Umbilical cord (tissue), 1 donor: ENCODE measurements at regions not wholly inside any gene's neighbourhood (a gene's known extent, or its start where the extent isn't known, plus 50 kb on each side); places are given as distances from the start of the nearest gene placed in this dataset.

Source experiments
- DNase-seq: peaks from one replicate; pipeline ENCODE4 v3.0.0-alpha.2; 2015; ENCODE audit warnings: low spot score

DNA sequence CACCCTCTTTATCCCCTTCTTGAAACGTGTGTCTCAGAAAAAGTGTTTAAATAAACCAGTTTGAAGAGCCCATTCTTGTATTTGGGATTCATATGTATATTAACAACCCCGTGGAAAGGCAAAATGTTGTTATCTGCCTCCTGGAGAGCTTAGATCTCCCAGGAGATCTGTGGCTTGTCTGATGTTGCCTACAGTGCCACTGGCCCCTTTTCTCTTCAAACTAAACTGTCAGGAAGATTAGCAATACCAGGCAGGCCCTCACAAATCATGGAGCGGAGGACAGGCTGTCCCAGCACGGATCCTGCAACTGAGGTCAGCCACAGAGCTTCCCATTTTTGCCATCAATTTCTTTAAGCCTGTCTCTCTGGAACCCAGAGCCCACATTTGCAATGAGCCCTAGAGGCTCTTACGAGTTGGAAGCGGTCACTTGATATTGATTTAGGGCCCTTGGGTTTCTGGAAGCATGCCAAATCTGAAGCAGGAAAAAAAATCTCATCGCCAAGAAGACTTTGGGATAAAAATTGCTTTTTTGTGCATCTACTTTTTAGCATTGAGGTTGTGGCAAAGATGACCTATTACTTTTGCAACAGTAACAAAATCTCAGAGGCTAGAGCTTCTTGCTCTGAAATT lies 234.1 kb downstream of the OPA1 start:
- no peak for DNase-seq

DNA sequence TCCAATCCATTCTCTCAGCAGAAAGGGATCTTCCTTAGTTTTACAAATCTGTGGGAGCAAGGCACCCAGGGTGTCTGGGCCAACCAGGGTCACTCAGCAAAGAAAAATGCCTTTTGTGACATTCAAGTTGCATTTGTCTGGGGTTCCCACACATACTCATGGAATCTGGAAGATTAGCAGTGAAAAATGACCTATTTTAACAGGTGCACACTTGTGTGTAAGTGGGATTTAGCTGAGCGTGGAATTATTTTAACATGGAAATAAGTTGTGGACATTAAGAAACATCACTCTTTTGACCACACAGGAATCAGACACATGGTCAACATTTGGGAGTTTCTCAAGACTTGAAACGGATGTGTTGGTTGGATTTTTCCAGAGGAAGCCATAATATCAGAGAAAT lies 234.9 kb downstream of the OPA1 start:
- DNase-seq, result no peak

DNA sequence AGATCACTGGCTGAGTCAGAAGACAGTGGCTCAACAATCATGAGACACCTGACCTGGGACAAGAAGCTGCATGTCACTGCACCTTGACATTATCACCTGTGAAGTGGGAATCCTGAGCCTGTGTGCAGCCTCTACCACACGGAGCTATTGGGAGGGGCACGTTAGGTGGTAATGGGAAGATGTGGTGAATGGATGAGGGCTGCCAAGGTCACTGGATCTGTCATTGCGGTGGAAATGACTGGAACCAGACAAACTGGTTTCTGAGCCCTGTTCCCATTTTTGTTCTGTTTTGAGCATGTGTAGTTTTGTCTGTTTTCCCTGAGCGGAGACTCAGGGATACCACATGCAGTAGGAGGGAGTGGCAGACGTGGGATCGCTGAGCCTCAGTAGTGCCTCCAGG lies 235.5 kb downstream of the OPA1 start:
- DNase-seq, result no peak

DNA sequence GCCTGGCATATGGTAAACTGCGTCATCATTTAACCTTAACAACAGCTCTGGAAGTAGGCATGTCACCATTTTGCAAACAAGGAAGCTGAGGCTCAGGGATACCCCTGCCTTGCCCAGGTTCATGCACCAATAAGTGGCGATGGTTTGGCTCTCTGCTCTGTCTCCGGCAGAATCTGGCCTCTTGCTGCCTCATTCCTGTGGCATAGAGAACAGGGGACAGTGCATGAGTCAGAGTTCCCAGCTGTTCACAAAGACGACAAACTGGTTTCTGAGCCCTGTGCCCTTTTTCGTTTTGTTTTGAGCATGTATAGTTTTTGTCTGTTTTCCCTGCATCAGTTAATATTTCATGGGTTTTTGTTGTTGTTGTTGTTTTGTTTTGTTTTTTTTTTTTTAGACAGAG lies 236.8 kb downstream of the OPA1 start:
- DNase-seq, result peak; percentile 61

DNA sequence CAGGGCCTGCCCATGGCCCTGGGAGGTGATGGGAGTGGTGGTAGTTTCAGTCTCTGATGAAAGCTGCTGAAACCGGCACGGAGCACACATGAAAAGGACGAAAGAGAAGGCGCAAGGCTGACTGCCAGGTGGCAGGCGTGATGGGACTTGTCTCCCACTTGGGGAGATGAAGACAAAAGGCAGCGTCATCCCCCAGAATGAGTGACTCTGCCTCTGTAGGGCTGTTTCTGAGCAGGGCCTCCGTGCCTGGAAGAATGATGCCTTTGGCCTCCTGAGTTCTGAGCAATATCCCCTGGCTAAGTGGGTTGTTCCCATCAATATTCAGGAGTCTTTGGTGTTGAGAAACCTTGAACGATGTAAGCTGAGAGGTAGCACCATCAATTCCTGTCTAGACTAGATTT lies 237.8 kb downstream of the OPA1 start:
- DNase-seq, result peak; percentile 79

DNA sequence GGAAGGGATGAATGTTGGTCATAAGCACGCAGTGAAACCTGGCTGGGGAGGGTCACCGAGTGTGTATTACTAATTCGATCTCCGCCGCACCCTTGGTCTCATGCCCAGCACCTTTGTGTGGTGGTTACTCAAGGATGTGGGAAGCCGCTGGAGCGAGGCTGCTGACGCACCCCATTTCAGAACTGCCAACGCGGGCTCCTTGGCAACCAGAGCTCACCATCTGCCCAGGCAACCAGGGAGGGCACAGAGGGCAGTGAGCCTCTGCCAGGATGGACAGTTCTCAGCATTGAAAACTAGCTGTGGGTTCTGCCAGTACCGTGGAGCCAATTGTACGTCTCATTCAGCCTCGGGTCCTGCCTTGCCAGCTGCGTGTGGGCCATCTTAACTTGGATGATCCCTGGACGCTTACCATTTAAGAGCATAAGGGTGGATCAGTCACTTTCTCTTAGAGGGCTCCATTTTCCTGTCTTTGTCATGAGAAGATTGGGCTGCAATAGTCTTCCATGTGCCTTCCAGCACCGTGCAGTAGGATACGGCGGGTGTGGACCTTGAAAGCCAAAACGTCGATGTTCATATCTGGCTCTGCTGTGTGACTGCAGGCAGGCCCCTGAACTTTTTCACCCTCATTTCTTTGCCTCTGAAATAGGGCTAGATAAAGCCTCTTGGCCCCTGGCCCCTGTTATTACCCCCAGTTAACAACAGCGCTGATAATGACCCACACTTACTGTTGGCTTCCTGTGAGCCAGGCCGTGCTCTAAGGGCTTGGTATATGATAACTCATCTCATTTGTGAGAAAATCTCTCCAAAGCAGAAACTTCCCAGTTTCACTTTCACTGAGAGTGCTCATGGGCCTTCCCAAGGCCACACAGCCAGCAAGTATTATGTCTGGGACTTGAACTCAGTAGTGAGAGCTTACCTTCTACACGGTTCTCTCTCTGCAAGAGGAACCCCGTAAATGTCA lies 238.8 kb downstream of the OPA1 start:
- DNase-seq, result no peak

DNA sequence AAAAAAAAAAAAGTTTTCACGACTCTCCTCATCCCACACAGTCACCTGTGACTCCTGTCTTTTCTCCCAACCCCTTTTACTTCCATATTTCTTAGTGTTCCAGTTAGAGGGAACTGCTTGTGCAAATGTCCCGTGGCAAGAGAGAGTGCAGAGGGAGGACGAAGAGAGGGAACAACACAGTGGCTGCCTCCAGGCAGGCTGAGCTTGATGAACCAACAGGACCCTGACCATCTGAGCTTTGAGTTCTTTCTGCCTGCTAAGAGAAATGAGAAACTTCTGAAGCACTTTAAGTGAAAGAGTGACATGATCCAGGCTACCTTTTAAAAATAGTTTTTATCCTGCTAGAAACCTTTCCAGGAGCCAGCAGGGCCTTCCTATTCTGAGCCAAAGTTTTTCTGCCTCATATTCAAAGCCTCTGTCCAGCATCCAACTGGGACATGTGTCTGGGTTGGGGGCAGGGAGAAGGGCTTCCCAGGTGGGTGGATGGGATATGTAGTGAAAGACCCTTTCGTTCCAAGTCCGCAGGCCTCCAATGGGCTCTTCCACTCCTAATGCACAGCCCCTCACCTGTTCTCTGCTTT lies 239.9 kb downstream of the OPA1 start:
- peak; percentile 41 for DNase-seq

DNA sequence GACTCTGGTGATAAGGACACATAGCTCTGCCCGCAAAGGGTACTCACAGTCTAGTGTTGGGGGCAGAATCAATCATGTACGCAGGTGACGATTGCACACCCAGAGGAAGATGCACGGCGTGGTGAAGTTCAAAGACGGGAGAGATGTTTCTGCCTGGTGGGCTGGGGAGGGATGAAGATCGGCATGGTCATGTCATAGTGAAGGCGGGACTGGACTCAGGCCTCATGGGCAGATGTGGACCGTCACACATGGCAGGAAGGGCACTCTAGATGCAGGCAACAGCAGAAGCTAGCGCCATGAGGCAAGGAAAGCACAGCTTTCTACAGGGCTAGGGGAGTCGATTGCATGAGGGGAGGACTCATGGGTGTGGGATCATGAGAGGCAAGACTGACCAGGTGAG lies 240.6 kb downstream of the OPA1 start:
- DNase-seq, result no peak

DNA sequence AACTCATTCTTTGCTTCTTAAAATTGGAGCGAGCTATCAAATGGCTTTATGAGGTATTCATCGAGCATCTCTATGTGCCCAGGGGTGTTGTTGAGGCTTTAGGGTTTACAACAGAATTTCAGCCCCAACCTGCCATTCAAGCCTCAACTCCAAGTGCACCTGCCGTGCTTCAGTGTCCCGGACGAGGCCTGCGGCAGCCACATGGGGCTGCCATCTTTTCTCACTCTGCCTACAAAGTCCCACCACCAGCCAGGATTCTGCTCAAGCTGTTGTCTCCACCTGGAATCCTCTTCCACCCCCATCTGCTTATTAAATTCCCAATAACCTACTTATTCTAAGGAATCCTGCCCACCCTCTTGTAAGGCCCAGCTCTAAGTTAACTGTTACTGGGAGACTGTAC lies 242.4 kb downstream of the OPA1 start:
- DNase-seq, result no peak

DNA sequence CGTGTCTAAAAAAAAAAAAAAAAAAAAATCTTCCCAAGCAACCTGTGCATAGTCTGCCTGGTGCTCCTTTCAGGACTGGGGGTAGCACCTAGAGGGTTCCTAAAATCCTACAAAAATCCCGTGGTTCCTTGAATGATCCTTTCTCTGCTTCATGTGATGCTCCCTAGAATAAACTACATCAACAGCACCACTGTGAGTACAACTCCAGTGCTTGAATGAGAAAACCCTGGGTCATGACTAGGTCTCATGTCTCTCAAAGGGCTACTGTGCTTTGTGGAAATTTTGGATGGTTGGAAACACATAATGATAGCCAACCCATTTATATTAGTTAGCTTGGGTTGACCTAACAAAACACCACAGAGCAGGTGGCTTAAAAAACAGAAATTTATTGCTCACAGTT lies 243.5 kb downstream of the OPA1 start:
- DNase-seq, result no peak

DNA sequence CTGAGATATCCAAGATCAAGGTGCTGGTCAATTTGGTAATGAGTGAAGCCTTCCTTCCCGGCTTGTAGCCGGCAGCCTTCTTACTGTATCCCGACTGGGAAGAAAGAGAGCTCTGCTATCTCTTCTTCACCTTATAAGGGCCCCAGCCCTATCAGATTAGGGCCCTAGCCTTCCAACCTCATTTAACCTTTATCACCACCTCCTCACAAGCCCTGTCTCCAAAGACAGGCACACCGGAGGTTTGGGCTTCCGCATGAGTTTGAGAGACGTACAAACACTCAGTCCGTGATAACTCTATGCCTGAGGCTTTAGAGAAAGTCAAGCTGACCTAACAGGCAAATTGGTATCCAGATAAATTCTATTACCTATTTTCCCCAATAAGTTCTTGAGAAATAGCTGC lies 243.9 kb downstream of the OPA1 start:
- no peak for DNase-seq

DNA sequence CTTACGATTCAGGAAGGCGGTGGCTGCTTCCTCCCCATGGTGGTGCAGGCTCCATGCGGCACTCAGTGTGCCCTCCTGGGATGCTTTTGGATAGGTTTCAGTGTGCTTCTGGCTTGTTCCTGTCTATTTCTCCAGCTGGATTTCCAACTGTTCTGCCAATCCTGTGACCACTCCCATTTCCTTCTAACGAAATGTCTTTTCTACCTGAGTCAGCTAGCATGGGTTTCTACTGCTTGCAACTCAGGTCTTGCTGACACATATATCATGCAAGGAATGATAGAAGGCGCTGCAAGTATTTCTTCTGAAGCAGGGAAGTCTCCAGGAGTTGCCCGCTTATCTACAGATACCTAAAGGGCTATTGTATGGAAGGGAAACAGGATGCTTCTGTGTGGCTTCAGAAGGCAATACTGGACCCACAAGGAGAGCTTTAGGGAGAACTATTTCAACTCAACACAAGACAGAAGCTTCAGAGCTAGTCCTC lies 244.4 kb downstream of the OPA1 start:
- no peak for DNase-seq

DNA sequence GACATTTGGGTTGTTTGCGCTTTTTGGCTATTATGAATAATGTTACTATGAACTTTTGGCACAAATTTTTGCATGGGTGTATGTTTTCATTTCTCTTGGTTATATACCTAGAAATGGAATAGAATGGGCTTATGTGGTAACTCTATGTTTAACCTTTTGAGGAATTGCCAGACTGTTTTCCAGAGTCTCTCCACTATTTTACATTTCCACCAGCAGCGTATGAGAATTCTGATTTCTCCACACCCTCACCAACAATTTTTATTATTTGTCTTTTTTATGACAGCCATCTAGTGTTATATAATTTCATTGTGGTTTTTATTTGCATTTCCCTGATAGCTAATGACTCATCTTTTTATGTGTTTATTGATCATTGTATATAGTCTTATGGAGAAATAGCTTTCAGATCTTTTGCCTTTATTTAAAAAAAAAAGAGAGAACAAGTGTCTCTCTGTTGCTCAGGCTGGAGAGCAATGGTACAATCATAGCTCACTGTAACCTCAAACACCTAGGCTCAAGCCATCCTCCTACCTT lies 247.2 kb downstream of the OPA1 start:
- DNase-seq, result no peak

DNA sequence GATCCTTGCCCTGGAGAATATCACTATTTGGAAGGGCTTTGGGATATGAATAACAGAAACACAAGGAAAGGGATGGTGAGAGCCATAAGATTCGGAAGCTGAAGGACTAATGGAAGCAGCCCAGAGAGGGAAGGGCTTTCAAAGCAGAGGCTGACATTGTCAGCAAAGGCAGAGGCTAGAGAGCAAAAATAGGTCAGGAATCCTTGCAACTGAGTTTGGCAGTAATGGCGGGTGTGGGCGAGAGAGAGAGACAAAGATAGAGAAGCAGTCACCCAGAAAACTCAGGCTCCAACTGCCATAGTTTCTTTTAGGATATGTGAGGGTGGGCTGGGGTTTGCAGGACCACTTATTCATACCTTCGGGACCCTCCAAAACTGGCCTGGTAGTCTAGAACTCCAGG lies 248.6 kb downstream of the OPA1 start:
- no peak for DNase-seq

DNA sequence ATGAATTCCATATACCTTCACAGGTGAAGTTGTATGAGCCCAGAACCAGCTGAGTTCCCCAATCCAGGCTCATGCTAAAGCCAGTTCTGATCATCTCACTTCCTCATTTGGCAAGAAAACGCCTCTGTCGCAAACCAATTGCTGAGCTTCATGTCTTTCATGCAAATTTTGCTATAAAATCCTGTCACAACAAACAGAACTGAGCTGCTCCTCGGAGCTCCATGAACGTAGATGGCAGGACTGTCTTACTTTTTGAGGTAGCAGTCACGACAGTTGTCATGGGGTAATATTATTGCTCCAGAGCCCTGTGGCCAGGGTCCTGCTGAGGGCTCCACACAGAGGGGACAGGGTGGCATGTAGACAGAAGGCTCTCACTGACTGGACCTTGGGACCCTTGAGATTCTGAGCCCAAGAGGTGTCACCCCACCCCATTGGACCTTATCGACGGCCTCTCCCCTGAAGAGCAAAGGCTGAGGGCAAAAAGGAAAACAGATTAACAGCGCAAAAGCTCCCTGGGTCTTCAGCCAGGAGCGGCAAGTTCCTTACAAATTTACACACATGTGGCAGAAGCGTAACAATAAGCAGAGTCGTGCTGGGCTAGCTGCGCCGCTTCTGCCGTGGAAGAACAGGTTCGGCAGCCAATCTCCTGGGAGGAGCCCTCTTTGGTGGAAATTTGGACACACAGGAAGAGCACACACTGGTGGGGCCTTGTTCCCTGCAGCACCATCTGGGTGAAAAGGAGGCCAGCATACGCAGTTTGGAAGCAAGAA lies 249.2 kb downstream of the OPA1 start:
- no peak for DNase-seq

DNA sequence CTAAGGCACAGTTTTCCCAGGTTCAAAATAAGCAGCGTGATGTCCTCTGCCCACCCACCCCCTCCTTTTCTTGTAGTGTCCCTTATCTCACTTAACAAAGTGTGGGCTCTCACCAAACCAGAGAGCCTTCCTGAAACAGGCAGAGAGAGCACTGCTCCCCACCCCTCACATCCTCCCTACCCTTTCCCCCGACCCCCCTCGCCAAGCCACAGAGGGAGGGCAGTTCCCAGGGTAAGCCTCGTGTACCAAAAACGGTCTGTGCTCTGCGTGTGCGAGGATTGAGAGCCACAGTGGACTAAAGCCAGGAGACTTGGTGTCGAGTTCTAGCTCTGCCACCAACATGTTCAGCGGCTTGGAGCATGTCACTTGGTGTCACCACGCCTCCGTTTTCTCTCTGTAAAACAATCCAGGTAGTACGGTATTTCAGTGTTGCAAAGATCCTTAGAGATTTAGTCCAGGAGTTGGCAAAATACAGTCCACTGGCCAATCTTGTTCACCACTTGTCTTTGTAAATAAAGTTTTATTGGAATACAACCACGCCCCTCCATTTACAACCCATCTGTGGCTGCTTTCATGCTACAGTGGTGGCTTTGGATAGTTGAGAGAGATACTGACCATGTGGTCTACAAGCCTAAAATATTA lies 249.9 kb downstream of the OPA1 start:
- DNase-seq, result no peak

DNA sequence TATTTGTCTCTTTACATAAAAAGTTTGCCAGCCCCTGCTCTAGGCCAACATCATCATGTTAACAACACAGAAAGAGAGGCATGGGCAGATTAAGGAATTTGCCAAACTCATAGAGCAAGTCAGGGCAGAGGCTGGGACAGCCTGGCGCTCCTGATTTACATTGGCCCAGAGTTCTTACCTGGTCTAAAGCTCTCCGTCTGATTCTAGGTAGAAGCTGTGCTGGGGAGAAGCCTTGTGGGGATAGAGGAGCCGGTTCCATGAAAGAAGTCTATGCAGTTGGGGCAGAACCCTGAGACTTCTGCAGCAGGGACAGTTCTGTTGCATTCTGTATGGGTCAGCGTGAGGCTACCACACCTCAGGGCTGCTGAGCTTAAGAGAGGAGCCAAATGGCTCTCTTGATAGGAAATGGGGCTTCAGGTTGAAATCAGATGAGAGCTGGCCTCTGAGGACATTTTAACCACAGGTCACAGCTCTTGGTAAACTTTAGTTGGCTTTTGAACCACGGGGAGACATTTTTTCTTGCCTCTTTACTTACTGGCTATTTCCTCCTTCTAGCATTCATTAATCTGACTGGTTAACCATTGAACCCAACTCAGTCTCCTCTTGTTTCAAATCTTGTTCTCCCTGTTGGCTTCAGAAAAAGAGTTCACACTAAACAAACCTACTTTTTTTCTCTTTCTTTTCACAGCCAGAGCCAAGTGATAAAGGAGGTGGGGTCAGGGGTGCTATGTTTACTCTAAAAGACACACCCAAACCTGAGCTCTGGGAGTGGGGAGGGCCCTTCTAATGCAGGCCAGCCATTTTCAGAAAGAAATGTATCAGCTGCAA lies 250.7 kb downstream of the OPA1 start:
- no peak for DNase-seq

DNA sequence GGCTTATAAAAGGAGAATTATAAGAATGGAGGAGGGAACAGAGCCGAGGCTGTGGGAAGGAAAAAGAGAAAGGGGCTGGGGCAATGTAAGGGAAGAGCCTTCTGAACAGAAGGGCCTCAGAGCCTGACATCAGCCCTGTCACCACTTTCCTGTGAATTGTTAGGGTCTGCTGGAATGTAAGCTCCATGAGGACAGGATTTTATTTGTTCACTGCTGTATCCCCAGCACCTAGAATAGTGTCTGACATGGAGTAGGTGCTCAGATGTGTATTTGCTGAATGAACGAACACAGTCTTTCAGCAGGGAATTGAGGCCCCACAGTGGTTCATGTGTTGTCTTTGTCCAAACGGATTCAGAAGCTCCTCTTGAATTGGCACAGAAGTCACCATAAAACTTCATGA lies 251.5 kb downstream of the OPA1 start:
- no peak for DNase-seq

DNA sequence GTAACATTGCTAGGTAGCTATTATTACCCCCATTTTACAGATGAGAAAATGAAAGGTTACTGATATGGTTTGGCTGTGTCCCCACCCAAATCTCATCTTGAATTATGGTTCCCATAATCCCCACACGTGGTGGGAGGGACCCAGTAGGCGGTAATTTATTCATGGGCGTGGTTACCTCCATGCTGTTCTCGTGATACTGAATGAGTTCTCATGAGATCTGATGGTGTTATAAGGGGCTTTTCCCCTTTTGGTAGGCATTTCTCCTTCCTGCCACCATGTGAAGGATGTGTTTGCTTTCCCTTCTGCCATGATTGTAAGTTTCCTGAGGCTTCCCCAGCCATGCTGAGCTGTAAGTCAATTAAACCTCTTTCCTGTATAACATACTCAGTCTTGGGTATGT lies 252.1 kb downstream of the OPA1 start:
- no peak for DNase-seq

DNA sequence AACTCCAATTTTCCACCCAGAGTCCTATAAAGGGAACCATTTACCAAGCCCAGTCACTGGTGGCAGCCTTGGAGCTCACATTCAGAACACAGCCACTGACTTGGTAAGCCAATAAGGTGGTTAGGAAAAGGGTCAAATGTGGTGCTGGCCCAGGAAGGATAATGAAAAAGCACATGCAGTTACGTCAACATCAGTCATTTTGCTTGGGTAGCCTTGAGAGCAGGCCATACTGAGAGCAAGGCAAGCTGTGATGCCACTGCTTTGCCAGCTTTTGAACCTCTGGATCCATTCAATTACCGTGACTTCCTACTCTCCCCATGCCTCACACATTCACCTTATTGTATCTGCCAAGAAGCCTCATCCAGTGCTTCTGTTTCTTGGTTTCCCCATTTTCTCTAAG lies 253.6 kb downstream of the OPA1 start:
- no peak for DNase-seq
